Esophagus muscularis mucosa (tissue), 4 donors: ENCODE measurements at regions not wholly inside any gene's neighbourhood (a gene's known extent, or its start where the extent isn't known, plus 50 kb on each side); places are given as distances from the start of the nearest gene placed in this dataset.

Experiments used
- DNase-seq: peaks from one replicate; pipeline ENCODE4 v3.0.0-alpha.2; 2017; ENCODE audit errors: extremely low spot score
- H3K27ac ChIP-seq, 4 donors: fragments of 200-600 bp; sonication (generic); replicated peaks in 1 of 4; 1 replicate in 3 of 4; 2 replicates in 1 of 4; pipeline ENCODE4 v1.5.1; 2016 to 2019; ENCODE audit warnings: mild to moderate bottlenecking in 1 of 4
- H3K27me3 ChIP-seq, 4 donors: fragments of 200-600 bp; sonication (generic); one replicate each; pipeline versions ENCODE4 v1.5.1 to v1.6.0; 2016 to 2019
- H3K36me3 ChIP-seq, 4 donors: fragments of 200-600 bp; sonication (generic); one replicate each; pipeline ENCODE4 v1.5.1; 2016 to 2019
- H3K4me1 ChIP-seq, 4 donors: fragments of 200-600 bp; sonication (generic); one replicate each; pipeline ENCODE4 v1.5.1; 2016 to 2019
- H3K4me3 ChIP-seq, 4 donors: fragments of 200-600 bp; sonication (generic); 1 replicate in 2 of 4; 2 replicates in 2 of 4; pipeline ENCODE4 v1.5.1; 2016 to 2019; ENCODE audit warnings: mild to moderate bottlenecking in 4 of 4, moderate library complexity in 1 of 4
- H3K9me3 ChIP-seq, 4 donors: fragments of 200-600 bp; sonication (generic); 1 replicate in 3 of 4; 2 replicates in 1 of 4; pipeline ENCODE4 v1.5.1; 2016 to 2019
- CTCF ChIP-seq, 3 experiments: fragments of 200-600 bp in 2 of 3; fragments of 450-650 bp in 1 of 3; sonication (generic) in 2 of 3; IDR thresholded peaks; one replicate each; pipeline ENCODE4 v1.5.1; 2017 to 2019; ENCODE audit warnings: antibody characterized with exemption in 3 of 3, mild to moderate bottlenecking in 2 of 3, moderate library complexity in 1 of 3
- EP300 ChIP-seq: sonication (generic); formaldehyde crosslinking; IDR thresholded peaks from one replicate; pipeline ENCODE4 v1.6.1; 2017; ENCODE audit warnings: antibody characterized with exemption
- POLR2A ChIP-seq: fragments of 450-650 bp; IDR thresholded peaks from one replicate; pipeline ENCODE4 v1.6.1; 2017; ENCODE audit warnings: antibody characterized with exemption, moderate library complexity, mild to moderate bottlenecking, low read depth
- POLR2AphosphoS5 ChIP-seq, 2 donors: sonication (generic); formaldehyde crosslinking; IDR thresholded peaks; one replicate each; pipeline ENCODE4 v1.6.1; 2017; ENCODE audit warnings: antibody characterized with exemption in 2 of 2
- WGBS: methylation state at CpG from one replicate; pipeline ENCODE4 v1.1.5; 2018; 5-methylcytosine and 5-hydroxymethylcytosine counted together
- intact Hi-C: fragments of 100-400 bp; cut with DNase I; formaldehyde crosslinking; loops from one replicate; pipeline ENCODE4 v1.15.1; 2023

DNA sequence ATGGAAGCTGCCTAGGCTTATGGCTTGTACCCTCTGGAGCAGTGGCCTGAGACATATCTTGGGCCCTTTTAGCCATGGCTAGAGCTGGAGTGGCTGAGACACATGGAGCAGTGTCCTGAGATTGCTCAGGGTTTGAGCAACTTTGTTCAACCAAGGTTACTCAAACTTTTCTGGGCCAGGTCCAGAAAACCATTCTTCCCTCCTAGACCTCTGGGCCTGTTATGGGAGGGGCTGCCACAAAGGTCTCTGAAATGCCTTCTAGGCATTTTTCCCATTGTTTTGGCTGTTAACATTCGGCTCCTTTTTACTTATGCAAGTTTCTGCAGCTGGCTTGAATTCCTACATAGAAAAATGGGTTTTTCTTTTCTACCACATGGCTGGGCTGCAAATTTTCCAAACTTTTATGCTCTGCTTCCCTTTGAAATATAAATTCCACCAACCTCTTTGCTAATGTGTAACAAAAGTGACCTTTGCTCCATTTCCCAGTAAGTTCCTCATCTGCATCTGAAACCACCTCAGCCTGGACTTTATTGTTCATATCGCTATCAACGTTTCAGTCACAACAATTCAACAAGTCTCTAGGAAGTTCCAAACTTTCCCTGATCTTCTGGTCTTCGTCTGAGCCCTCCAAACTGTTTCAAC, 84.9 kb upstream of the MAP4K3 start:
- no peak for TF ChIP-seq POLR2AphosphoS5 (IDR thresholded peaks at IDR 0.05)
- no peak for TF ChIP-seq CTCF (IDR thresholded peaks at IDR 0.05)
- TF ChIP-seq EP300, result no peak
- no peak for TF ChIP-seq POLR2A
- 68% methylated on average over 4 of the region's 4 CpGs for WGBS
- H3K27ac ChIP-seq, result no peak overlapping the region
- no peaks in the 10 kb centered on the region for H3K27me3 ChIP-seq
- H3K9me3 ChIP-seq, result no peaks in the 10 kb centered on the region
- H3K4me3 ChIP-seq, result no peak overlapping the region
- H3K4me1 ChIP-seq, result peaks cover 9 to 51% (median 39%) of the 10 kb centered on the region in 4 donors
- H3K36me3 ChIP-seq, result no peaks in the 10 kb centered on the region
- no peak for DNase-seq
- intact Hi-C loops, result loop anchor here (10.0 kb wide), 1 partner anchor 147 kb away; no protein-coding TSS in a partner anchor

DNA sequence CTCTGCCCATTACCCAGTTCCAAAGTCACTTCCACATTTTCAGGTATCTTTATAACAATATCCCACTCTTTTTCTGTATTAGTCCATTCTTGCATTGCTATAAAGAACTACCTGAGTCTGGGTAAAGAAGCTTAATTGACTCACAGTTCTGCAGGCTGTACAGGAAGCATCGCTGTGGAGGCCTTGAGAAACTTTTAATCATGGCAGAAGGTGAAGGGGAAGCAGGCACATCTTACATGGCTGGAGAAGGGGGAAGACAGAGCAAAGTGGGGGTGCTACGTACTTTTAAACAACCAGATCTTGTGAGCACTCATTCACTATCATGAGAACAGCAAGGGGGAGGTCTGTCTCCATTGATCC, 85.4 kb upstream of the MAP4K3 start:
- 93% methylated on average over 2 of the region's 2 CpGs for WGBS
- Histone ChIP-seq H3K9me3 (no peaks in the 10 kb centered on the region), H3K36me3 (no peaks in the 10 kb centered on the region), H3K27me3 (no peaks in the 10 kb centered on the region), H3K4me1 (peaks cover 4 to 46% (median 34%) of the 10 kb centered on the region in 4 donors), H3K27ac (no peak overlapping the region), H3K4me3 (no peak overlapping the region)
- DNase-seq, result no peak
- TF ChIP-seq EP300 (no peak), CTCF (IDR thresholded peaks at IDR 0.05) (no peak), POLR2A (no peak), POLR2AphosphoS5 (IDR thresholded peaks at IDR 0.05) (no peak)
- intact Hi-C loops, result loop anchor here (10.0 kb wide), 1 partner anchor 148 kb away; no protein-coding TSS in a partner anchor

DNA sequence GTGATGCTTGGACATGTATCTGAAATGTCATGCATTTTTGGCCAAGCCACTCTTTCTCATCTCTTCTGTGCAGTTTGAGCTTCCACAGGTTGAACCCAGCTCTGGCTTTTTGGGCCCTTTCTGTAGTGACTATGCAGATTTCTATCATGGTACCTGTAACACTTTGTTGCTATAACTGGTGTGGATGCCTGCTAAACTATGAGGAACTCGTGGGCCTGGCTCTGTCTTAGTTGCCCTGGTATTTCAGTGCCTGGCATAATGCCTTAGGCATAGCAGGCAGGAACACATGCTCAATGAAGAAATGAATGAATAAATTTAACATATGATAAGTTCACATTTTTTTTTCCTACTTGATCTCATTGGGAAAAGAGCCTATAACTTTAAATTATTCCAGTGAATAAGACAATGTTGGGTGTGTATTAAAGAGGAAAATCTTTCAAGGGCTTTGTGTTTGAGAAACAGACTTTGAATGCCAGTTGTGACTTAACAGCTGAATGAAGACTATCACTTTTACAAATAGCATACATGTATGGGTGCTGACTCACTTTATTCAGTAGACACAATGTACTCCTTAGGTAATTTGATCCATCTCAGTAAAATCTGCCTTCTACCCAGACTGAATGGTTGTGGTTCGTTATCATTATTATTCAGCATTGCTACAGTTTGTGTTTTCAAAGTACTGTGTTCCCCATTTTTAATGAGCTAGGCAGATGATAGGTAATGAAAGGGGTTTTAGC, 86.4 kb upstream of the MAP4K3 start:
- no peak overlapping the region for H3K27ac ChIP-seq
- no peak for DNase-seq
- TF ChIP-seq POLR2A, result no peak
- no peak for TF ChIP-seq POLR2AphosphoS5 (IDR thresholded peaks at IDR 0.05)
- TF ChIP-seq EP300, result no peak
- no peak for TF ChIP-seq CTCF (IDR thresholded peaks at IDR 0.05)
- no peaks in the 10 kb centered on the region for H3K9me3 ChIP-seq
- no peaks in the 10 kb centered on the region for H3K27me3 ChIP-seq
- WGBS, result 69% methylated on average over 2 of the region's 2 CpGs
- H3K4me3 ChIP-seq, result no peak overlapping the region
- intact Hi-C loops, result loop anchor here (10.0 kb wide), 1 partner anchor 149 kb away; no protein-coding TSS in a partner anchor
- peaks cover 0 to 39% (median 28%) of the 10 kb centered on the region in 4 donors for H3K4me1 ChIP-seq
- no peaks in the 10 kb centered on the region for H3K36me3 ChIP-seq

GRCh38 chr2:39524061-39524460, 87.0 kb upstream of the MAP4K3 start:
- no peak for DNase-seq
- intact Hi-C loops, result loop anchor here (10.0 kb wide), 1 partner anchor 149 kb away; no protein-coding TSS in a partner anchor
- Histone ChIP-seq H3K27ac (no peak overlapping the region), H3K27me3 (no peaks in the 10 kb centered on the region), H3K4me1 (peaks cover 0 to 39% (median 28%) of the 10 kb centered on the region in 4 donors), H3K36me3 (no peaks in the 10 kb centered on the region), H3K4me3 (no peak overlapping the region), H3K9me3 (no peaks in the 10 kb centered on the region)
- WGBS, result 94% methylated on average over 2 of the region's 2 CpGs
- TF ChIP-seq EP300, result no peak
- no peak for TF ChIP-seq POLR2A
- no peak for TF ChIP-seq POLR2AphosphoS5 (IDR thresholded peaks at IDR 0.05)
- TF ChIP-seq CTCF (IDR thresholded peaks at IDR 0.05), result no peak
